ENCODE measurements at regions not wholly inside any gene's neighbourhood (a gene's known extent, or its start where the extent isn't known, plus 50 kb on each side); places are given as distances from the start of the nearest gene placed in this dataset.
"Not testable (repeated sequence)": the region's sequence is repeated elsewhere in the genome, so short reads cannot be mapped to it uniquely, and the experiment has no call there.

GRCh38 chr7:65722361-65722792 is 150.5 kb upstream of the VKORC1L1 start:
- peak; percentile 28 to 44 for DNase-seq (ENCODE audit: low read depth in 1 of 2, low spot score in 1 of 2)

- not testable (repeated sequence) for DNase-seq (ENCODE audit: low read depth in 1 of 2, low spot score in 1 of 2)
Measured at GRCh38 chr7:65727182-65727581, 145.7 kb upstream of the VKORC1L1 start.

- no peak for DNase-seq (ENCODE audit: low read depth in 1 of 2, low spot score in 1 of 2)
Measured at GRCh38 chr7:65731129-65731528, 141.7 kb upstream of the VKORC1L1 start.

- peak in 1 of 2 donors; percentile 1 for DNase-seq (ENCODE audit: low read depth in 1 of 2, low spot score in 1 of 2)
Measured at GRCh38 chr7:65731562-65732035, 141.3 kb upstream of the VKORC1L1 start.

GRCh38 chr7:65744406-65744805 is 128.5 kb upstream of the VKORC1L1 start:
- DNase-seq (ENCODE audit: low read depth in 1 of 2, low spot score in 1 of 2), result no peak

- no peak for DNase-seq (ENCODE audit: low read depth in 1 of 2, low spot score in 1 of 2)
Measured at GRCh38 chr7:65746398-65746669, 126.5 kb upstream of the VKORC1L1 start.

GRCh38 chr7:65749039-65749438 is 123.8 kb upstream of the VKORC1L1 start:
- no peak for DNase-seq (ENCODE audit: low read depth in 1 of 2, low spot score in 1 of 2)

GRCh38 chr7:65749518-65749917 is 123.4 kb upstream of the VKORC1L1 start:
- no peak for DNase-seq (ENCODE audit: low read depth in 1 of 2, low spot score in 1 of 2)

GRCh38 chr7:65750511-65751344 is 122.1 kb upstream of the VKORC1L1 start:
- peak; percentile 75 to 85 for DNase-seq (ENCODE audit: low read depth in 1 of 2, low spot score in 1 of 2)

GRCh38 chr7:65754070-65754469 is 118.8 kb upstream of the VKORC1L1 start:
- DNase-seq (ENCODE audit: low read depth in 1 of 2, low spot score in 1 of 2), result not testable (repeated sequence)

GRCh38 chr7:65758991-65759390 is 113.9 kb upstream of the VKORC1L1 start:
- not testable (repeated sequence) for DNase-seq (ENCODE audit: low read depth in 1 of 2, low spot score in 1 of 2)

GRCh38 chr7:65762712-65763111 is 110.2 kb upstream of the VKORC1L1 start:
- DNase-seq (ENCODE audit: low read depth in 1 of 2, low spot score in 1 of 2), result not testable (repeated sequence)

GRCh38 chr7:65763114-65763513 is 109.8 kb upstream of the VKORC1L1 start:
- not testable (repeated sequence) for DNase-seq (ENCODE audit: low read depth in 1 of 2, low spot score in 1 of 2)

GRCh38 chr7:65770473-65771225 is 102.2 kb upstream of the VKORC1L1 start:
- DNase-seq (ENCODE audit: low read depth in 1 of 2, low spot score in 1 of 2), result peak; percentile 84 to 93

- DNase-seq (ENCODE audit: low read depth in 1 of 2, low spot score in 1 of 2), result not testable (repeated sequence)
Measured at GRCh38 chr7:65771226-65771569, 101.7 kb upstream of the VKORC1L1 start.

GRCh38 chr7:65776677-65777076 is 96.2 kb upstream of the VKORC1L1 start:
- DNase-seq (ENCODE audit: low read depth in 1 of 2, low spot score in 1 of 2), result not testable (repeated sequence)

GRCh38 chr7:65789943-65790342 is 82.9 kb upstream of the VKORC1L1 start:
- not testable (repeated sequence) for DNase-seq (ENCODE audit: low read depth in 1 of 2, low spot score in 1 of 2)

GRCh38 chr7:65791788-65792187 is 81.1 kb upstream of the VKORC1L1 start:
- DNase-seq (ENCODE audit: low read depth in 1 of 2, low spot score in 1 of 2), result not testable (repeated sequence)

GRCh38 chr7:65792726-65793125 is 80.1 kb upstream of the VKORC1L1 start:
- DNase-seq (ENCODE audit: low read depth in 1 of 2, low spot score in 1 of 2), result not testable (repeated sequence)

- DNase-seq (ENCODE audit: low read depth in 1 of 2, low spot score in 1 of 2), result not testable (repeated sequence)
Measured at GRCh38 chr7:65794671-65795391, 78.0 kb upstream of the VKORC1L1 start.

GRCh38 chr7:65795392-65795716 is 77.5 kb upstream of the VKORC1L1 start:
- not testable (repeated sequence) for DNase-seq (ENCODE audit: low read depth in 1 of 2, low spot score in 1 of 2)

GRCh38 chr7:65796205-65796604 is 76.7 kb upstream of the VKORC1L1 start:
- DNase-seq (ENCODE audit: low read depth in 1 of 2, low spot score in 1 of 2), result no peak
